Activated T-cell treated with anti-CD3 and anti-CD28 coated beads for 1 hour (primary cell): ENCODE measurements at regions not wholly inside any gene's neighbourhood (a gene's known extent, or its start where the extent isn't known, plus 50 kb on each side); places are given as distances from the start of the nearest gene placed in this dataset.

ENCODE experiments used
- DNase-seq: peaks from one replicate; pipeline ENCODE4 v3.0.0-alpha.2; 2020; ENCODE audit warnings: low read depth

DNA sequence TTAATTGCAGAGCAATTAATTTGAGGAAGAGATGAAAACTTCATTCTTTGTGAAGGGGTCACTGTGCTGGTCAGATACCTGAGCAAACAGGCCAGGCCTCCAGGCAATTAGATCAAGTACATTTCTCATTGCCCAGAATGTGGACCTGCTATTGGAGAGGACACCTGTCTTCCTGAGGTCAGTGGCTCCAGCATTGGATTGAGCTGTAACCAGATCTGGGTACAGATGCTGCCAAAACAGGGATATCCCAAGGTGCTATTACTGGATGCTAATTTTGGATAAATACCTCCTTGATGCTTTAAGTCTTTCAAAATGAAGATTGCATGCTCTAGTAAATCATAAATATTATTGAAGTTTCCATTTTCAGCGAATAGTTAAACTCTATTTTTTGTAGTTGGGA lies 131.5 kb downstream of the FAM161A start:
- DNase-seq = no peak

DNA sequence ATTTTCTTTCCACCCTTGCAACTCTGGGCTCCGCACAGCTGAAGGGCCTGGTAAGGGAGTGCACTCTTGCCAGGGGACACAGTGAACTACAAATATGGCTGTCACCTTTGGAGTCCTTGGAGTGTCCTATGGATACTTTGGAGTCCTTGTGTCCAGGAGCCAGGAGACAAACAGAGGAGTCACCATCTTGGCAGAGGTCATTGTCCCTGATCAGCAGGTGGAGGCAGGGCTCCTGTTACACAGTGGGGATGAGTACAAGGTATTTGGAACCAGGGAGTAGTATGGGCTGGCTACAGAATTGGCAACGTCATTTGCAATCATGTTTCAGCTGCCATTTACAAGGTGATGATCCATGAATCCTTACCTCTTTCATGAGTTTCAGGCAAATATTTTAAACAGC lies 132.5 kb downstream of the FAM161A start:
- no peak for DNase-seq

DNA sequence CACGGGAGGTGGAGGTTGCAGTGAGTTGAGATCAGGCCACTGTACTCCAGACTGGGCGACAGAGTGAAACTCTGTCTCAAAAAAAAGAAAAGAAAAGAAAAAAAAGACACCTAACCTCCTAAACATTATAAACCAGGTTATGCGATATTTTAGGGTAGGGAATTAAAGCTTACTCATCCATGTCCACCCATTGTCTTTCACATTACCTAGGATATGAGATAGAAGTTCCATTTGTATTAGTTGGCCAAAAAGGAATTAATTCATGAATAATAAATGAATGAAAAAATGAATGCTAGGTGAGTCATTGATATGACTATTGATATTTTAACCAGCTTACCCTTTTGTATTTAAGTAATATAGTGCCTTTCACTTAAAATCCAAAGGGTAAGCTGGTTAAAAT lies 132.9 kb downstream of the FAM161A start:
- no peak for DNase-seq

DNA sequence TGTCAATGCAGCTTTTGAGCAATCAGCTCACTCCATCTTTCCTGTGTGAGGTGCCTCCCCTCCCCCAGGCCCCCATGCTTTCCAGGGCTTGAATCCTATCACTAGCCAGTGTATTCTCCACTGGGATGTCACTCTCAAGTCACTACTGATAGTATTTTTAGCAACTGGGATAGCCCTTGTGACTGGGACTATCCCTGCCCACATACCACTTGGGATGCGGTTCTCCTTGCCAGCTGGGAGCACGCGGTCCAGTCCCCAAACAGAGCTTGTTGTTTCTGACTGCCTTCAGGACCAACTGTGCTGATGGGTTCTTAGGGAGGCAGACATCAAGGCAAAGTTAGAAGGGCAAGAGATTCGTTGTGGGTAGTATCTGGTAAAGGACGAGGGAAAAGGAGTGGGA lies 134.9 kb downstream of the FAM161A start:
- no peak for DNase-seq

DNA sequence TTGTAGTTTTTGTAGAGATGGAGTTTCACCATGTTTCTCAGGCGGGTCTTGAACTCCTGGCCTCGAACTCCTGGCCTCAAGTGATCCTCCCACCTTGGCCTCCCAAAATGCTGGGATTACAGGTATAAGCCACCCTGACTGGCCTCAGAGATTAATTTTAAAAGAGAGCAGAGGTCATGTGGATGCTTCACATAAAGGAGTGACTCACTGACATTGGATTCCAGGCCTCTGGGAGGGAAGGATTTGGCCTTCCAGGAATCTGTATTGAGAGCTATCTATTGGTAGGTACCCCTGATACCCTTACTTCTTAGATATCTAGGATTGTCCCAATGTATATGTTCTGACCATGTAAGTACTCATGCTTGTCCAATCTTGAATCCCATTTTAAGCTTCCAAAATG lies 138.4 kb downstream of the FAM161A start:
- DNase-seq = no peak

DNA sequence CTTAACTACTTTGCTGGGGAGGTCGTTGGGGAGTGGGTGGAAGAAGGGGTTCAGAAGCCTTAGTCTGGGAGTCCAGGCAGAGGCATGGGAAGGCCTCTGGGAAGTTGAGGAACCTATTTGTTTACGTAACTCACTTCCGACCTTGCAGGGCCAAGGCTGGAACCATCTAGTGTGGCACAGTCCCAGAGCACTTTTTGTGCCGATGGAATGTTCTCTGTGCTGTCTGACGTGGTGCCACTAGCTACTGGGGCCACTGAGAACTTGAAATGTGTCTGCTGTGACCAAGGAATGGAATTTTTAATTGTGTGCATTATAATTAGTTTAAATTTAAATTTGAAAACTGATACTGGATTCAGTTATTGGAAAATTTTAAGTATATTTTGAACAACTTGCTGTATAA lies 139.7 kb downstream of the FAM161A start:
- DNase-seq = no peak

DNA sequence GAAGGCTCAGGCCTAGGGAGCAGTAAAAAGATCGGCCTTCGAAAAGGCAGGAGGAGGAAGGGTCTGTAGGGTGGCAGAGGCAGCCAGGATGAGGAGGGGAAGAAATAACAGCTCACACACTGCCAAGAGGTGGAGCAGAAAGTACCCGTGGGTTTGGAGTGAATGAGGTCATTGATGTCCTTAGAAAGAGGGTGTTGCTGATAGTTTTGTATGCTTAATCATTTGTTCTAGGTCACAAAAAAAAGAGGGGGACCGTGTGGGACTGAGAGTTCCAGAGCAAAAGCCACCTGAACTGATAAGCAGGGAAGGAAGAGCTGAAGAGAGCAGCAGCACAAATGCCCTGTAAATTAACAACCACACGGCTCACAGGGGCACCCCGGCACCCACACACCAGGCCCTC lies 140.4 kb downstream of the FAM161A start:
- no peak for DNase-seq

DNA sequence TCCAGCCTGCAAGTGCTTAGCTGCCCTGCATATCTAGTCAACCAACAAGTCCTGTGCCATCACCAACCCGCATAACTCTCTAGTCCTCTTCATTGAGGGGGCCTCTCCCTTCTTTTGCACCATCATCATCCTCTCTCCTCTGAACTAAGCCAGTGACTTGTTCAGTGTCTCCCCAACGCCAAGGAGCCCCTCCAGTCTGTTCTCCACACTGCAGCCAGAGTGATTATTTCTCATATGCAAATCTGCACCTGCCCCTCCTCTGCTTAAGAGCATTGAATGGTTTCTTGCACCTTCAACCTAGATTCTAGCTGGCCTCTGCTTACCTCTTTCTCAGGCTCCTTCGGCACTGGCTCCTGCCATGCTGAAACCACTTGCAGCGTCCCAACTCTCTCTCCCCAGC lies 141.8 kb downstream of the FAM161A start:
- no peak for DNase-seq

DNA sequence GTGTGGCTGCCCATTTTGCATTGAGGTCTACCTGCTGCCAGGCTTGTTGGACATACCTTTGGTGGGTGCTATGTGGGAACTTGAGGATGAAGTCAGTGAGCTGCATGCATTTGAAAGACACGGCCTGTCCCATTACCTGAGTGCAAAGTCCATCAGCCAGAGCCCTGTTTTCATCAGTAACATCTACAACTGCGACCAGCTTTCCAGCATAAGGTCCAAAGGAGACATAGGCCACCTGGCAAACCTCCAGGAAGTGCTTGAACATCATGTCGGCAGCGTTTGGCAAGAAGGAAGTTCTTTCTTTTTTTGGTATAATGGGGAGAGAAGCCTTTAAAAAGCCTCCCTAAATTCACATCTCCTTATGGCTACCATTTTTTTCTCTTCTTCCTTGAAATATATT lies 143.1 kb downstream of the FAM161A start:
- DNase-seq = no peak

DNA sequence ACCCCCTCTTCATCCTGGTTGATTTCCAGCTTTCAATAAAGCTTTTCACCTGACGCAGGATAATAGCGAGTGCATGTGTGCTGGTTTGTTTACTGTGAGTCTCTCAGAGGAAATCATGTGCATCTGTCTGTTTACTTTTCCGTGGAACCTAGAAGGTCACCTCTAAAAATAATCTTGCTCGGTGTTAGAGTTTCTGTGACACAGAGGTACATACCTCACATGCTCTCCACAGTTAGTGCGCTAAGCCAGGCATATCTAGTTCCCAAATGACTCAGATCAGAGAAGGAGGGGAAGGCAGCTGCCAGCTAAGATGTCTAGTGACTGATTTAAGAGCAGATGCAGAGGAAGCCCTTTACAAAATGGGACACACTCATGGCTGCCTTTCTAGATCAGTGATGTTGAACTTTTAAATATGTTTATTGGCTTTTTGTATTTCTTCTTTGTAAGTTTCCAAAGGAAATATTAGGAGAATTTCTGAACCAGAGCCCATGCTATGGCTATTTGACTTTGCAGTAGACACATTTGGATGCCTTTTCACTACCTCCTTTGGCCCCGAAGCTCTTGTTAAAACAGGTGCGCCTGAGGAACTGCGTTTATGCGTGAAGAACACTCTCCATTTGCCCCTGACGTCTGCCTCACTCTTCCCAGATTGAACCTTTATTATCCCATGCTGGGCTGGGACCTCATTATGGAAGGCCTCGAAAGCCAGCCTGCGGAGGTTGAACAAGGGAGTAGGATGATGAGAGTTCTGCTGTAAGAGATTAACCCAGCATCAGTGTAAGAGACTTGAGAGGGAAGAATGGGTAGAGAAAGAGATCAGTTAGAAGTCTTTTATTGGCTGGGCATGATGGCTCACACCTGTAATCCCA lies 145.6 kb downstream of the FAM161A start:
- no peak for DNase-seq

DNA sequence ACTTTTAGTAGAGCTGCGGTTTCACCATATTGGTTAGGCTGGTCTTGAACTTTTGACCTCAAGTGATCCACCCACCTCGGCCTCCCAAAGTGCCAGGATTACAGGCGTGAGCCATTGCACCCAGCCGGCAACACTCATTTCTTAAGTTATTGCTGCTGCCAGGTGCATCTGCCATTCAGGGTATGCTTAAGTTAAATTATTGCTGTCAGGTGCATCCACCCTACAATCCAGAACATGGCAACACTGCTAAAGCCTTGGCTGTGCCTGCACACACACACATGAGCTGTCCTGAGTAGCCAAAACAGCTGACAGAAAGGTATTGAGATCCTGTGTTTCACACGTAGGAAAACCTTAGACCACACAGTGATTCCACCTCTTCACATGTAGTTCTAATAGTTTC lies 148.2 kb downstream of the FAM161A start:
- no peak for DNase-seq

DNA sequence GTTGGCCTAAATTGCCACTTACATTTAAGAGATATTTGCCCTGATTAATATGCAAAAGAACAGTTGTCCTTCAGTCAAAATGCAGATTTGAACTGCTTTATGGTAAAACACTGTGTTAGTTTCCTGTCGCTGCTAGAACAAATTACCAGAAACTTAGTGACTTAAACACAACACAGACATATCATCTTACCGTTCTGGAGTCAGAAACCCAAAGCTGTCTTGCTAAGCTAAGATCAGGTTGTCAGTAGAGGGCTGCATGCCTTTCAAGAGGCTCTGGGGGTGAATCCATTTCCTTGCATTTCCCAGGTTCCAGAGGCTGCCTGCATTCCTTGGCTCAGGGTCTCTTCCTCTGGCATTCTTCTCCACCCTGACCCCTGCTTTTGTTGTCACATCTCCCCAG lies 149.5 kb downstream of the FAM161A start:
- no peak for DNase-seq

DNA sequence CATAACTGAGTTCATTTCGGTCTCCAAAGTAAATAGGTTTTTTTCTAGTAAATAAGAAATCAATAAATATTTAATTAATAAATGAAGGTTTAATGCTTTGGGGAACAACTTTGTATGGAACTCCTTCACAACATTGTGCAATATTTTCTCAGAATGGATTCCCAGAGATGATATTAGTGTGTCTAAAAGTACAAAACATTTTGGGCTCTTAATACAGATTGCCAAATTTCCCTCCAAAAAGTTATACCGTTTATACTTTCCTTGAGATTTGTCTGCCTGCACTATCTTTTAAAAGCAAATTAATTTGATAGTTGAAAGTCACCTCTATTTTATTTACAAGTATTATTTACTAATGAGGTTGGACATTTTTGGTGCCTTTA lies 151.8 kb downstream of the FAM161A start:
- no peak for DNase-seq

DNA sequence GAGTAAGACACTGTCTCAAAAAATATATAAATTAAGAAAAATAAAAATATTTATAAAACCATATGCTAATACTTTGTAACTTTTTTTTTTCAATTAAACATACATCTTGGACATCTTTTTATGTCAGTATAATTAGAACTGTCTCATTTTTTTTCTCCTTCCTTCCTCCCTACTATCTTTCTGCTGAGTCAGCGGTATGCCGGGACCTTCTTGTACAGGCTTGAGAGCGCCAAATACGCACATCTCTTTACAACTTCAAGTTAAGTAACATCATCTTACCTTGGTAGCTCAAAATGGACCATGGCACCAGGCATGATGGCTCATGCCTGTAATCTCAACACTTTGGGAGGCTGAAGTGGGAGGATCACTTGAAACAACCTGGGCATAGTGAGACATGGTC lies 153.4 kb downstream of the FAM161A start:
- DNase-seq = no peak

DNA sequence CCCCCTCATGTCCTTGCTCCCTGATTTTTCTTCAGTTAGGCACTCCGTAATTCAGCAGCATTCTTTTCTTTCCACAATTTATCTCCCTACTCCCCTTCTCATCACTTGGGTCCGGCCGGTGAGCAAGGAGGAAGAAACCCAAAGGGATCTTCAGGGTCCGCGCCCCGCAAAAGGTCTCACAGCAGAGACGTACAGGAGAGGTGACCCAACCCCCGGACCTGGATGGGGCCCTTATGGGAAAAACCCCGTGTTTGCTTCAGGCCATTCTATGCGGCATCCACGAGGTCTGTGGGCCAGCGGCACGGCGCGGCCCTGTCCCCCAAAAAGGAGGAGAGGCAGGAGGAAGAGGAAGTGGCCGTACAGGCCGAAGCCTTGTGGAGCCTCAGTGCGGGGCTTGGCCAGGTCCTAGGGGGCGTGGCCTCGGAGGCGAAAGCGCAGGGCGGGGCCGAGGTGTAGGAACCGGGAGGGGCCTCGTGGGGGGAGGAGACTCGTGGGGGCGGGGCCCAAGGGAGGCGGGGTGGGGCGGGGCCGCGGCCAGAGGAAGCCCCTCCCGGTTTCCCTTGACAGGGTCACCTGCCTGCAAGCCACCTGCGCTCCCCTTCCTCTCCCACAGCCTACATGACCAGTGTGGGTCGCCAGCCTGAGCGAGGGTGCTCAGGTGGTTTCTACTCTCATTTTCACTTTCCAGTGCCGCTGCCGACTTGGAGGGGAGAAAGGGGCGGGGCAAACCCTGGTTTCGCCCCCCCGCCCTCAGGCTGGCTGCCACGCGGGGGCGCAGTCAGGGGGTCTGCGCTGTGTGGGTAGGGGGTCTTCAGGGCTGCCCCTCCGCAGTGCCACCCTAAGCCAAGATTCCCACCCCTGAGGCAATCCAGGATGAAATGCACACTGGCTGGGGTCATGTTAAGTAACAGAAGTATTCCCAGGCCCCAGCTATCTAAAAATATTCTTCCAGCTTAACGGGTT lies 156.4 kb upstream of the XPO1 start:
- peak; percentile 78 for DNase-seq

DNA sequence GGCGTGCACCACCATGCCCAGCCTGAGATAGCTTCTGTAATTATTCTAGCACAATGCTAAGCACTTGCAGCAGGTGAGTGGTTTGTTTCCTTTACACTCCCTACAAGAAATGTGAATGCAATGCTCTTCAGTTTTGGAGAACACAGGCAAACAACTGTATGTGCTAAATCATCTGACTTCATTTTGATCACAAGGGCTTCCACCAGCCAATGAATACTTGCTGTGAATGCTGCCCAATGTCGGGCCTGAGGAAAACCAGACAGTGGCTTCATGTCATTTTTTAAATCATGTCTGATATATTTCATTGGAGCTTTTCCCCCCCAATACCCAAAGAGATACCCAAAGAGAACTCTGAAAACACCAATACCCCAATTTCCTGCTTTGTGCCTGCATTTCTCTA lies 155.6 kb upstream of the XPO1 start:
- DNase-seq = no peak

DNA sequence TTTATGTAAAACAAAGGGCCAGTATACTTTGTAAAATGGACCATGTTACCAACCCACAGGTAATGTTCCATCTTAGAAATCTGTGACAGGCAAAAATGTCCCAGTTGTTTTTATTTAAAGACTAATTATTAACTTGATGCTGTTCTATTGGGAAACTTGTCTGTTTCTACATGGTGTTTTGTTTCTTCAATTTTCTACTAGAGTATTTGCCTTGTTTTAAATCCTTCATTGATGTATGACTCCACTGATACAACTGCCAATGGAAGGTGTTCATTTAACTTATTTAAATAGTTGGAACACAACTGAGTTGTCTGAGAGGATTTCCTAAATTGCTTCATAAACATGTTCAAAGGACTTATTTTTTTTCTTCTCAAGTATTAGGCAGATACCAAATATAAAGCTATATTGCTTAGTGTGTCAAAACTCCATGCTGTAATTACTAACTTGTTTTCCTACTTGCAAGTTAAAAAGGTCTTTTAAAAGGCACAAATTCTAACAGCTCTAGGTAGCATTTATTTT lies 152.0 kb upstream of the XPO1 start:
- no peak for DNase-seq

DNA sequence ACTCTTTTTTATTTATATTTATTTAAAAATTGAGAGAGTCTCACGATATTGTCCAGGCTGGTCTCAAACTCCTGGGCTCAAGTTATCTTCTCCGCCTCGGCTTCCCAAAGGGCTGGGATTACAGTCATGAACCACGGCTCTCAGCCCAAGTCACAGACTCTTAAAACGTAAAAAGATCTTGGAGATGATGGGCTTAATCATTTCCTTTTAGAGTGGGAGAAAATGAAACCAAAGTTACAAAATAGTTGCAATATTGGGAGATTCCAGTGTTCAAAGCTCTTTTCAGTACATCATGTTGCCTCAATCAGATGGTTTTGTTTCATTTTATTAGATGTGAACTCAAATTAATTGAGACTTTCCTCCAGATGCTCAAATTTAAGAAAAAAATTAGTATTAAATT lies 151.4 kb upstream of the XPO1 start:
- DNase-seq = no peak

DNA sequence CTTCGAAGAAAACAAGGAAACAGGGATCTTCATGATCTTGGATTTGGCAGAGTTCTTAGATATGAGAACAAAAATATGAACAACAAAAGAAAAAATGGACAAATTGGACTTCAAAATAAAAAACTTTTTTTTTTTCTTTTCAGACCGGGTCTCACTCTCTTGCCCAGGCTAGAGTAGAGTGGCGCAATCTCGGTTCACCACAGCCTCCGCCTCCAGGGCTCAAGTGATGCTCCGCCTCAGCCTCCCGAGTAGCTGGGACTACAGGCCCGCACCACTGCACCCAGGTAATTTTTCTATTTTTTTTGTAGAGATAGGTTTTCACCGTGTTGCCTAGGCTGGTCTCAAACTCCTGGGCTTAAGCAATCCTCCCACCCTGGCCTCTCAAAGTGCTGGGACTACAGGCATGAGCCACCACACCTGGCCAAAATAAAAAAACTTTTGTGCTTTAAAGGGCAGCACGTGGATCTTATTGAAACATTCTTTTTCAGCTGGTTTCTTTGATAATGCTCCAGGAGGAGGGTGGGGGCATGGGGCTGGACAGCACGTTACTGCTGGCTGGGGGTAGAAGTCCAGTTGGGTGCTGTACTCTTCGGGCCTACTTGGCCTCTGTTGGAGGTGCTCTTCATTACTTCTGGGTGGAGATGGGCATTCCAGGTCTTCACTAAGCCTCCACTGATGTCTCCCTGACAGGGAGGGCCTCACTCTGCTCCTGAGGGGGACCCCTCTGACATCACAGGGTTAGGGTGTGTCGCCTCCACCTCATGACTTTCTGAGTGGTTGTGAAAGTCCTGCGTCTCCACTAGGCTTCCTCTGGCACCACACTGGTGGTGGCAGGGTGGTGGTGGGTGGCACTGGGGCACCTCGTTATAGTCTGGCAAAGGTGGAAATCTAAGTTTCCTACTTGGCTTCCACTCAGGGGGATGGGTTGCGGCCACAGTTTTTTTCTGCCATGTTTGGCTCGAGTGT lies 150.5 kb upstream of the XPO1 start:
- DNase-seq = no peak

DNA sequence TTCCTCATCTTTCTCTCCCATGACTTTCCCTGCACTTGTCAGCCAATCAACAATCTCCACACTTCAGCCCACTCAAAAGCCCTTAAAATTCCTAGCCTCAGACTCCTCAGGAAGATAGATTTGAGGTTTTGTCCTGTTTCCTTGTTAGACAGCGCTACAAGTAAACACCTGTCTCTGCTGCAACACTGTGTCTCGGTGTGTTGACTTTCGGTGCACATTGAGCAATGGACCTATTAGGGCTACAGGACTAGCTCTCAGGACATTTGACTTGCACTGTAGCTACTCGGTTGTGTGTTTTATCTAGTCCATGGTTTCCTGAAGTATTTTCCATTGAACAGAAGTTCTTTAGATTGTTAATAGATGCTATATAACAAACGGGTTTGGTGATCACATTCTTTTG lies 140.9 kb upstream of the XPO1 start:
- DNase-seq = no peak

DNA sequence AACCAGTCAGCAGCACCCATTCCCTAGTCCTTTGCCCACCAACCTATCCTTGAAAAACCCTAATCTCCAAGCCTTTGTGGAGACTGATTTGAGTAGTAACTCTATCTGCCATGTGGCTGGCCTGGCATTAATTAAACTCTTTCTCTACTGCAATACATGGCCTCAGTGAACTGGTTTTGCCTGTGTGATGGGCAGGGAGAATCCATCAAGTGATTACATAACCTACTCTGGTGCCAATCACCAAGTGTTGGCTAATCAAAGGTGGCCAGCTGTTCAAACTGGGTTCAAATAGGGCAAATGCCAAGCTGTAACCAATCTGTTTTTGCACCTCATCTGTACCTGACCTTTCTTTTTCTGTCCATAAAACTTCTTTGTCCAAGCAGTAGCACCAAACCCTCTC lies 139.8 kb upstream of the XPO1 start:
- no peak for DNase-seq

DNA sequence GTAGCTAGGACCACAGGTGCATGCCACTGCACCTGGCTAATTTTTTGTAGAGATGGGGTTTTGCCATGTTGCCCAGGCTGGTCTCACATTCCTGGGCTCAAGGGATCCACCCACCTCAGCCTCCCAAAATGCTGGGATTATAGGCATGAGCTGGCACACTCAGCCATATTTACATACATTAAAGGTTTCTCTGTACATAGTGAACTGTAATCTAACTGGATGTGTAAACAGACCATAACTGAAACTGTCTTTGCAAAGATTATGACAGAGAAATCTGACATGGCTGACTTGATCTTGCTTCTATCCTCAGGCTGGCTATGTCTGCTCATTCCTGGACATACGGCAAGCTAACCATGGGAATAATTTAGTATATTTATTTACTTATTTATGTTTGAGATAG lies 139.2 kb upstream of the XPO1 start:
- no peak for DNase-seq
